B cell (primary cell): ENCODE measurements at regions not wholly inside any gene's neighbourhood (a gene's known extent, or its start where the extent isn't known, plus 50 kb on each side); places are given as distances from the start of the nearest gene placed in this dataset.

Experiments
- ATAC-seq: fragments of 200-7000 bp; cut with Tn5 transposase; one replicate; pipeline ENCODE4 v1.10.0; 2021; ENCODE audit warnings: low read depth, mild to moderate bottlenecking, moderate number of reproducible peaks, moderate library complexity
- CTCF ChIA-PET: fragments of 350-600 bp; sonication (Branson Sonifier 250); formaldehyde crosslinking; loops from one replicate; lab custom pipeline; 2021; ENCODE audit warnings: antibody characterized with exemption, inconsistent platforms; lab: Charles Lee
- POLR2A ChIA-PET: fragments of 350-600 bp; sonication (Branson Sonifier 250); formaldehyde crosslinking; loops from one replicate; lab custom pipeline; 2021; ENCODE audit warnings: antibody characterized with exemption; lab: Charles Lee
- DNase-seq: peaks from one replicate; pipeline ENCODE4 v3.0.0; 2013
- H2AFZ ChIP-seq: 2 replicates; pipeline ENCODE4 v1.6.1; 2012; ENCODE audit warnings: mild to moderate bottlenecking, low read depth, low read length; ENCODE audit not compliant: insufficient read depth, poor library complexity, severe bottlenecking
- H3K27ac ChIP-seq, 2 donors: 1 replicate in 1 of 2; 2 replicates in 1 of 2; pipeline ENCODE4 v1.5.1; 2012 to 2013; ENCODE audit warnings: low read length in 2 of 2, mild to moderate bottlenecking in 2 of 2, moderate library complexity in 1 of 2
- H3K27me3 ChIP-seq, 4 experiments: fragments of 200-600 bp in 1 of 4; sonication (generic) in 1 of 4; replicated peaks in 1 of 4; 1 replicate in 2 of 4; 2 replicates in 2 of 4; pipeline versions ENCODE4 v1.6.1 to v1.7.0; 2013 to 2016; ENCODE audit warnings: low read length in 3 of 4, mild to moderate bottlenecking in 2 of 4, mixed read lengths in 1 of 4, moderate library complexity in 1 of 4; ENCODE audit not compliant: insufficient read depth in 4 of 4, control insufficient read depth in 3 of 4; ENCODE audit errors: control extremely low read depth in 1 of 4
- H3K36me3 ChIP-seq, 2 experiments: replicated peaks in 1 of 2; 1 replicate in 1 of 2; 2 replicates in 1 of 2; pipeline versions ENCODE4 v1.6.1 to v1.7.1; 2013; ENCODE audit warnings: low read length in 1 of 2; ENCODE audit not compliant: insufficient read depth in 2 of 2, control insufficient read depth in 1 of 2; ENCODE audit errors: control extremely low read depth in 1 of 2, extremely low read depth in 1 of 2
- H3K4me1 ChIP-seq, 2 donors: fragments of 200-600 bp in 1 of 2; sonication (generic) in 1 of 2; 1 replicate in 1 of 2; 2 replicates in 1 of 2; pipeline versions ENCODE4 v1.5.1 to v1.6.1; 2013 to 2017; ENCODE audit warnings: low read length in 2 of 2; ENCODE audit not compliant: control insufficient read depth in 2 of 2, insufficient read depth in 2 of 2
- H3K4me2 ChIP-seq: replicated peaks from 2 replicates; pipeline ENCODE3; 2012; ENCODE audit warnings: mild to moderate bottlenecking, low read depth, low read length; ENCODE audit not compliant: poor library complexity, severe bottlenecking
- H3K4me3 ChIP-seq, 5 experiments: fragments of 200-600 bp in 1 of 5; sonication (generic) in 1 of 5; 1 replicate in 3 of 5; 2 replicates in 2 of 5; pipeline versions ENCODE4 v1.5.1 to v1.7.0; 2011 to 2016; ENCODE audit warnings: low read length in 4 of 5, mild to moderate bottlenecking in 4 of 5, low read depth in 2 of 5, control low read depth in 1 of 5, moderate library complexity in 1 of 5; ENCODE audit not compliant: insufficient read depth in 1 of 5; ENCODE audit errors: control extremely low read depth in 1 of 5, extremely low read depth in 1 of 5
- H3K79me2 ChIP-seq: fragments of 200-600 bp; sonication (generic); one replicate; pipeline ENCODE4 v1.6.0; 2016; ENCODE audit warnings: low read length; ENCODE audit not compliant: control insufficient read depth, insufficient read depth
- H3K9ac ChIP-seq: fragments of 200-600 bp; sonication (generic); 2 replicates; pipeline ENCODE4 v1.6.1; 2017; ENCODE audit warnings: mild to moderate bottlenecking, low read length, moderate library complexity
- H3K9me3 ChIP-seq, 3 donors: one replicate each; pipeline versions ENCODE4 v1.6.1 to v1.7.1; 2013; ENCODE audit warnings: low read length in 2 of 3; ENCODE audit not compliant: control insufficient read depth in 2 of 3, insufficient read depth in 1 of 3; ENCODE audit errors: control extremely low read depth in 1 of 3
- H4K20me1 ChIP-seq: 2 replicates; pipeline ENCODE4 v1.6.0; 2012; ENCODE audit warnings: mild to moderate bottlenecking, low read length; ENCODE audit not compliant: insufficient read depth, control insufficient read depth, poor library complexity, severe bottlenecking
- H3K27ac Mint-ChIP-seq: one replicate; pipeline ENCODE4 v1.8.0; 2021; ENCODE audit warnings: mixed read lengths
- H3K27me3 Mint-ChIP-seq: one replicate; pipeline ENCODE4 v1.8.0; 2021; ENCODE audit warnings: mixed read lengths
- H3K4me1 Mint-ChIP-seq: one replicate; pipeline ENCODE4 v1.8.0; 2021; ENCODE audit warnings: mixed read lengths
- H3K4me3 Mint-ChIP-seq: one replicate; pipeline ENCODE4 v1.8.0; 2021; ENCODE audit warnings: mixed read lengths
- H3K9me3 Mint-ChIP-seq: one replicate; pipeline ENCODE4 v1.8.0; 2022; ENCODE audit warnings: mixed read lengths; ENCODE audit not compliant: insufficient read depth
- EZH2 ChIP-seq: IDR thresholded peaks from 2 replicates; pipeline ENCODE4 v1.6.1; 2012; ENCODE audit warnings: borderline replicate concordance, low read depth, mild to moderate bottlenecking, moderate library complexity, low read length; ENCODE audit not compliant: insufficient read depth, poor library complexity, severe bottlenecking
- WGBS: methylation state at CpG from one replicate; pipeline ENCODE4 v1.1.5; 2013; ENCODE audit warnings: missing lambda C conversion rate; ENCODE audit not compliant: insufficient coverage; 5-methylcytosine and 5-hydroxymethylcytosine counted together
- intact Hi-C: fragments of 100-400 bp; cut with micrococcal nuclease; formaldehyde crosslinking; loops from one replicate; pipeline ENCODE4 v1.10.0; 2022
- TF ChIP-seq, protein P1 (sequence below): fragments of 200-600 bp; IDR thresholded peaks from one replicate; pipeline ENCODE4 v1.8.0; 2022; ENCODE audit warnings: antibody characterized with exemption, mild to moderate bottlenecking

DNA sequence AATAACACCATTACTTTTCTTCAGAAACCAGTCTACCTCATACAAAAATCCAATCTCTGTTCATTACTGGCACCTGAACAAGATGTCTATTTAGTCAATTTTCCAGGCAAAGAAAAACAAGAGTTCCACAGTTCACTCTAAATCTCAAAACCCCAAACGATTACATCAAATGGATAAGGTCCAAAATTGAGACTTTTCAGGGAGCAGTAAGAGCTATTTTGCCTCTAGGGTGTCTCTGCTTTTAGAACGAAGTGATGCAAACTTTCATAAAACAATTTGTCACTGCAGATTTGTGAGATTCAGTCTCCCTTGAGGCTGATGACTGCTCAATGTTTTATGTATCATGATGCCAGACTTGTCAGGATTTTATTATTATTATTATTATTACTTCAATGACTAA is 937.0 kb upstream of the PHF14 start:
- no peak overlapping the region for H3K4me3 Mint-ChIP-seq
- POLR2A ChIA-PET, result no interaction called here
- H3K27ac Mint-ChIP-seq, result no peak overlapping the region

DNA sequence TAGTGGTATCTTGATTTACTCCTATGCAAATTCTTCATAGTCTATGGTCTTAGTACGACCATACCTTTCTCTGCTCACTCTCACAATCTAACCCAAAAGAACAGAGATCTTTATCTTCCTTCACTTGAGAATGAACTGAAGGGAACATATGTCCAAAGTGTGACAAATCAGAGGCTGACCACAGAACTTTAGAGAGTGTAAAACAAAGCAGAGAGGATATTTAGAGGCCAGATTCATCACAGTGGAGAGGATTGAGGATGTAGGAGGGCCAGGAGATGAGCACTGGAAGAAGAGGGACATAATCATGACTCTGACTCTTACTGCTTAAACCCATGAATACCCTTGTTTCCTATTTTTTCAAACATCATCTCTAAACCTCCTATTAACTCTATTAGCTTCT is 935.3 kb upstream of the PHF14 start:
- Mint-ChIP-seq H3K9me3 (no peaks in the 10 kb centered on the region), H3K27me3 (no peaks in the 10 kb centered on the region), H3K27ac (no peak overlapping the region), H3K4me1 (no peaks in the 10 kb centered on the region), H3K4me3 (no peak overlapping the region)
- H2AFZ ChIP-seq, result no peak overlapping the region
- CTCF ChIA-PET, result no interaction called here
- no peaks in the 10 kb centered on the region for H3K27me3 ChIP-seq
- H3K9ac ChIP-seq, result no peak overlapping the region
- TF ChIP-seq, protein P1, sequence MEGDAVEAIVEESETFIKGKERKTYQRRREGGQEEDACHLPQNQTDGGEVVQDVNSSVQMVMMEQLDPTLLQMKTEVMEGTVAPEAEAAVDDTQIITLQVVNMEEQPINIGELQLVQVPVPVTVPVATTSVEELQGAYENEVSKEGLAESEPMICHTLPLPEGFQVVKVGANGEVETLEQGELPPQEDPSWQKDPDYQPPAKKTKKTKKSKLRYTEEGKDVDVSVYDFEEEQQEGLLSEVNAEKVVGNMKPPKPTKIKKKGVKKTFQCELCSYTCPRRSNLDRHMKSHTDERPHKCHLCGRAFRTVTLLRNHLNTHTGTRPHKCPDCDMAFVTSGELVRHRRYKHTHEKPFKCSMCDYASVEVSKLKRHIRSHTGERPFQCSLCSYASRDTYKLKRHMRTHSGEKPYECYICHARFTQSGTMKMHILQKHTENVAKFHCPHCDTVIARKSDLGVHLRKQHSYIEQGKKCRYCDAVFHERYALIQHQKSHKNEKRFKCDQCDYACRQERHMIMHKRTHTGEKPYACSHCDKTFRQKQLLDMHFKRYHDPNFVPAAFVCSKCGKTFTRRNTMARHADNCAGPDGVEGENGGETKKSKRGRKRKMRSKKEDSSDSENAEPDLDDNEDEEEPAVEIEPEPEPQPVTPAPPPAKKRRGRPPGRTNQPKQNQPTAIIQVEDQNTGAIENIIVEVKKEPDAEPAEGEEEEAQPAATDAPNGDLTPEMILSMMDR, result no peak
- no peak for TF ChIP-seq EZH2
- no peak for ATAC-seq
- intact Hi-C loops, result no loop called here
- WGBS, result no CpG with 5 or more reads among the region's 1 CpG
- H3K4me1 ChIP-seq, result no peaks in the 10 kb centered on the region
- no peak for DNase-seq
- no peak overlapping the region for H3K27ac ChIP-seq
- no peaks in the 10 kb centered on the region for H4K20me1 ChIP-seq
- H3K79me2 ChIP-seq, result no peaks in the 10 kb centered on the region
- no peak overlapping the region for H3K4me3 ChIP-seq
- H3K9me3 ChIP-seq, result no peaks in the 10 kb centered on the region
- POLR2A ChIA-PET, result no interaction called here
- no peaks in the 10 kb centered on the region for H3K36me3 ChIP-seq
- H3K4me2 ChIP-seq, result no peak overlapping the region

More for the DNA sequence above, 937.0 kb upstream of the PHF14 start:
- Histone ChIP-seq H3K4me1 (no peaks in the 10 kb centered on the region), H3K36me3 (no peaks in the 10 kb centered on the region), H2AFZ (no peak overlapping the region), H3K9ac (no peak overlapping the region), H3K9me3 (no peaks in the 10 kb centered on the region), H4K20me1 (no peaks in the 10 kb centered on the region), H3K27me3 (no peaks in the 10 kb centered on the region), H3K27ac (no peak overlapping the region), H3K4me2 (no peak overlapping the region), H3K79me2 (no peaks in the 10 kb centered on the region), H3K4me3 (no peak overlapping the region)
- 100% methylated on average over 1 of the region's 2 CpGs for WGBS
- H3K27me3 Mint-ChIP-seq, result no peaks in the 10 kb centered on the region
- intact Hi-C loops, result no loop called here
- no peak for ATAC-seq
- no peak for DNase-seq
- no peak for TF ChIP-seq EZH2
- TF ChIP-seq, protein P1, result no peak
- no peaks in the 10 kb centered on the region for H3K9me3 Mint-ChIP-seq
- no peaks in the 10 kb centered on the region for H3K4me1 Mint-ChIP-seq
- CTCF ChIA-PET, result no interaction called here
